COR-L47 (cell line): ENCODE measurements at regions not wholly inside any gene's neighbourhood (a gene's known extent, or its start where the extent isn't known, plus 50 kb on each side); places are given as distances from the start of the nearest gene placed in this dataset.
"Not testable (repeated sequence)": the region's sequence is repeated elsewhere in the genome, so short reads cannot be mapped to it uniquely, and the experiment has no call there.

Experiments
- DNase-seq: peaks from one replicate; lab custom pipeline; 2025; lab: John Stamatoyannopoulos, UW

DNA sequence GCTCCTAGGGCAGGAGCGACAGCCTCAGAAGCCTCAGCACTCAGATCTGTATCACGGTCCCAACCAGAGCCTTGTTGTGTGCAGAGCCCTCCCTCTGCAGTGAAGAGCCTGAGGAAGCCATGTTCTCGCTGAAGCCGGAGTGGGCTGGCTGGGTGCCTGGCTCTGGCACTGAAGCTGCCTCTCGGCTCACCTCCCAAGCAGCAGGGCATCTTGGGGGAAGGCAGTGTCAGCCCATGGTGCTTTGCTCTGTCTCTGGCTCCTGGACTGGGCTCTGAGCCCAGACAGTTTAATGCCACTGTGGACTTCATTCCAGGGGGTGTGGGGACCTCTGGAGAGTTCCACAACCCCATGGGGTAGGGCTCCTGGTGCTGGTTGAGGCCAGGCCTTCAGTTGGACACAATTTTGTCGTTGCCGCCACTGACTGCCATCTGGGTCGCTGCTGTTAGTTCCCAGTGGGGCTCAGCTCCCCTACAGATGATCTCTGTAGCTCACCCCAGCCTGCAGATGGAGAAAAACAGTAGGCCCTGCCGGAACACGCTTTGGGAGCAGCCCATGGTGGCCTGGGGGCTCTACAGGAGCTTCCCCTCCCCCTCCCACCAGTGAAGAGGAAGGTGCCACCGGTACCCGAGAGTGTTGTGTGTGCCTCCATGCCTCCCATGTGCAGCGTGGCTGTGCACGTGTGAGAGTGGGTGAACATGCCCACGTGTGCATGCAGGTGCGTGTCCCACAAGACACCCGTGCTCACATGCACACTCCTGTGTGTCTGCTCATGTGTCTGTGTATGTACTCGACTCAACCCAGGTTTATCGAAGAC is 86.5 kb upstream of the B3GAT1 start:
- peak; percentile 32 for DNase-seq

DNA sequence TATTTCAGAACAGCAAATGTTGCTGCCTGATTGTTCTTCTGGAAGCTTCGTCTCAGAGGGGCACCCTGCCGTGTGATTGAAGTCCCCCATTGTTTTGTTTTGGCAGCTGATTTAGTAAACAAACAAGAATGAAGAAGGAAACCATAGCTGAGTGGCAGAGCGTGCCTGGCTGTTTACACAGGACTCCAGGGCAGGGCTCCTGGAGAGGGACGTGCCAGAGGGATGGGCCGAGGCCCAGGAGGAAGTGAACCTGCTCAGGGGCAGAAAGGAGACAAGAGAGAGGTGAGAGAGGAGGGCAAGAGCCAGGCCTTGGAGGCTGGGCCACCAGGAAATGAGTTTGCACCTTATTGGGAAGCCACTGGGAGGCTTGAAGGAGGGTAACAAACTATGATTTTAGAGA is 85.5 kb upstream of the B3GAT1 start:
- DNase-seq = peak; percentile 71

DNA sequence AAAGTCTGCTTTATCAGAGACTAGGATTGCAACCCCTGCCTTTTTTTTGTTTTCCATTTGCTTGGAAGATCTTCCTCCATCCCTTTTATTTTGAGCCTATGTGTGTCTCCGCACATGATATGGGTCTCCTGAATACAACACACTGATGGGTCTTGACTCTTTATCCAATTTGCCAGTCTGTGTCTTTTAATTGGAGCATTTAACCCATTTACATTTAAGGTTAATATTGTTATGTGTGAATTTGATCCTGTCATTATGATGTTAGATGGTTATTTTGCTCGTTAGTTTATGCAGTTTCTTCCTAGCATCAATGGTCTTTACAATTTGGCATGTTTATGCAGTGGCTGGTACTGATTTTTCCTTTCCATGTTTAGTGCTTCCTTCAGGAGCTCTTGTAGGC is 84.0 kb upstream of the B3GAT1 start:
- DNase-seq = not testable (repeated sequence)

DNA sequence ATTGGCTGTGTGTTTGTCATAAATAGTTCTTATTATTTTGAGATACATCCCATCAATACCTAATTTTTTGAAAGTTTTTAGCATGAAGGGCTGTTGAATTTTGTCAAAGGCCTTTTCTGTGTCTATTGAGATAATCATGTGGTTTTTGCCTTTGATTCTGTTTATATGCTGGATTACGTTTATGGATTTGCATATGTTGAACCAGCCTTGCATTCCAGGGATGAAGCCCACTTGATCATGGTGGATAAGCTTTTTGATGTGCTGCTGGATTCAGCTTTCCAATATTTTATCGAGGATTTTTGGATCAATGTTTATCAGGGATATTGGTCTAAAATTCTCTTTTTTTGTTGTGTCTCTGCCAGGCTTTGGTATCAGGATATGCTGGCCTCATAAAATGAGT is 82.4 kb upstream of the B3GAT1 start:
- DNase-seq = not testable (repeated sequence)

DNA sequence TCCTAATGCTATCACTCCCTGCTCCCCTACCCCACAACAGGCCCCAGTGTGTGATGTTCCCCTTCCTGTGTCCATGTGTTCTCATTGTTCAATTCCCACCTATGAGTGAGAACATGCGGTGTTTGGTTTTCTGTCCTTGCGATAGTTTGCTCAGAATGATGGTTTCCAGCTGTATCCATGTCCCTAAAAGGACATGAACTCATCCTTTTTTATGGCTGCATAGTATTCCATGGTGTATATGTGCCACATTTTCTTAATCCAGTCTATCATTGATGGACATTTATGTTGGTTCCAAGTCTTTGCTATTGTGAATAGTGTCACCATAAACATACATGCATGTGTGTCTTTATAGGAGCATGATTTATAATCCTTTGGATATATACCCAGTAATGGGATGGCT is 80.4 kb upstream of the B3GAT1 start:
- not testable (repeated sequence) for DNase-seq

DNA sequence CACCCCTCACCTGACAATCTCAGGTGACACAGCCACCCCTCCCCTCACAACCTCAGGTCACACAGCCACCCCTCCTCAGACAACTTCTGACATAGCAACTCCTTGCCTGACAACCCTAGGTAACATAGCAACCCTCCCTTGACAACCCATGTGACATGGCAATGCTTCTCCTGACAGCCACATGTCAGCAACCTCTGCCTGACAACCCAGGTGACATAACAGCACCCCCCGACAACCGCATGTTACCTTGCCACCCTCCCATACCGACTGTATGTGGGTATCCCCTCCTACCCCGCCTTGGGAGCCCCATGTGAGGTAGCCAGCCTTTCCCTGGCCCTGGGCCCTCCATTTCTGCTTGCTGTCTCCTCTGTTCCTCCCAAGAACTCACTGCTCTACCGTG is 77.7 kb upstream of the B3GAT1 start:
- no peak for DNase-seq

DNA sequence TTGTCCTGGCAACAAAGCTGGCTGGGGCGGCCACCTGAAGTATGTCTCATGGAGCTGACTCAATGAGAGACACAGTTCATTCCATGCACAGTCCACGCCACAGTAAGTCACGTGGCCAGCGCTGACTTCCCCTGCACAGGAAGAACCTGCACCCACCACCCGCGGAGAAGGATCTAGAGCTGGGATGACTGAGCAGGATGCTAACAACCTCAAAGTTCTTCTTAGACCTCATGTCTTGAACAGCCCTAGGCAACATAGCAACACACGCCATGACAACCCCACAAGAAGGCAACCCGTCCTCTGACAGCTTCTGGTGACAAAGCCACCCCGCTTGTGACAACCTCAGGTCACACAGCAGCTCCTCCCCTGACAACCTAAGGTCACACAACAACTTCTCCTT is 76.9 kb upstream of the B3GAT1 start:
- no peak for DNase-seq

DNA sequence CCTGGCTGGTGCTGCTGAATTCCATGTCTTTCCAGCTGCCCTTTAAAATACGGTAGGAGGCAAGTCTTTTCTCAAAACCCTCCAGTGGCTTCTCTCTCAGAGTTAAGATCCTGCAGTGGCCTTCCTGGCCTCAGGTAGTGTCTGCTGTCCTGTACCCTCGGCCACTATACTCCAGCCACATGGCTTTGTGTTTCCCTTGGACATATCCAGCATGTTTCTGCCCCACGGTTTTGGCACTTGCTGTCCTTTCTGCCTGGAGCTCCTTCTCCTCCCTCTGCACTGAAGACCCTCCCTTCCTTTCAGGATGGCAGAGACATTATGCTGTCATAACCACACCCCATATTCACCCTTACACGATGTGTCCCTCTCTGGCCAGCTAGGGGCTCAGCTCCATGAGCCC is 76.5 kb upstream of the B3GAT1 start:
- DNase-seq = no peak

DNA sequence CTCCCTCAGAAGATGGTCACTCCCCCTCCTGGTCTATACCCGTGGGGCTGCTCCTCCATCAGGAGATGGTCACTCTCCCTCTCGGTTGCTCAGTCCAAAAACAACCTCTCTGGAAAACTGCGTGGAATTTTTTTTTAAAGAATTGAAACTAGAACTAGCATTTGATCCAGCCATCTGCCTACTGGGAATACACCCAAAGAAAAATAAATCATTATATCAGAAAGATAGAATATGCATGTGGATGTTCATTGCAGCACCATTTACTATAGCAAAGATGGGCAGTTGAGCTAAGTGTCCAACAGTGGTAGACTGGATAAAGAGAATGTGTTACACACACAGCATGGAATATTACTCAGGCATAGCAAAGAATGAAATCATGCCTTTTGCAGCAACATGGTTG is 75.7 kb upstream of the B3GAT1 start:
- no peak for DNase-seq

DNA sequence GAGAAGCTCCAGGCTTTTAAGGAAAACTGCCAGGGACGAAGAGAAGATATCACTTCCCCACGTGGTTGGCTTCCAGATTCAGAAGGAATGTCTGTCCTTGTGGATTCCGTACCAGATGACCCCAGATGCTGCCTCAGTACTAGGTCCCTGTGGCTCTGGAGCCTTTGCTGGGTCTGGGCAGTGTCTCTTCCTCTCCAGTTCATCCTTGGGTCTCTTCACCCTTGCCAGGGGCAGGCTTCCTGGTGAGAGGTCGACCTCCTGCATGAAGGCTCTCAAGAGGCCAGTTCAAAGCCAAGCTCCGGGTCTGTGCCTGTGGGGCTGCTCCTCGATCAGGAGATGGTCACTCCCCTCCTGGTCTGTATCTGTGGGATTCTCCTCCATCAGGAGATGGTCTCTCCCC is 74.7 kb upstream of the B3GAT1 start:
- DNase-seq = no peak

DNA sequence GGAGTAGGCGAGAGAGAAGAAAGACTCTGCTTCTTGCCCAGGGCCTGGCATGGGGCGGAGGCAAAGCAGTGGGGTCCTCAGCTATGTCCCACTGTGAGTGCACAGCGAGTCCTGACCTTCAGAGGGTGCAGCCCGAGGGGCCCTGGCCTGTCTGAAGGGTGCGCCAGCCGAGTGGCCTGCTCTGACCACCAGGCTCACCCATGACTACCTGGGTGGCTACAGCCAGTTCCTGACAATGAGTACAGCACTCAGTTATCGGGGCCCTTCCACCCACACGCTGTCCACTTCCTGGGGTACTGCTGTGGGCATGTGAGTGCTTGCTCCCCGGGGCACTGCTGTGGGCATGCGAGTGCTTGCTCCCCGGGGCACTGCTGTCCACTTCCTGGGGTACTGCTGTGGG is 74.1 kb upstream of the B3GAT1 start:
- no peak for DNase-seq

DNA sequence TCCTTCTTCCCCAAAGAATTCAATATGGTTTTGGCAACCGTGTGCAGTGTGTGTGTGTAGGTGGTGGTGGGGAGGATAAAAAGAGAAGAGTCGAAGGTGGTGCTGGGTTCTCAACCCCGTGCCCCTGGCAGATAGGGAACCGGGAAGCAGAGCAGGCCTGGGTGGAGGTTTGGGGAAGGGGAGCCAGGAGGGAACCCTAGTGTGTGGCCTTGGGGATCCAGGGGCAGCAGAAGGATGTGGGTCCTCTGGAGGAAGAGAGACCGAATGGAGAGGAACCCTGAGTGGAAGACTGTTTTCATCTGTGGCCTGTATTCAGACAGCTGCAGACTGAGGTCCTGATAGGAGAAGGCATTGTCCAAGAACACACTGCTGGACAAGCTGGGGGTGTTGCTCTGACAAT is 73.3 kb upstream of the B3GAT1 start:
- DNase-seq = no peak

DNA sequence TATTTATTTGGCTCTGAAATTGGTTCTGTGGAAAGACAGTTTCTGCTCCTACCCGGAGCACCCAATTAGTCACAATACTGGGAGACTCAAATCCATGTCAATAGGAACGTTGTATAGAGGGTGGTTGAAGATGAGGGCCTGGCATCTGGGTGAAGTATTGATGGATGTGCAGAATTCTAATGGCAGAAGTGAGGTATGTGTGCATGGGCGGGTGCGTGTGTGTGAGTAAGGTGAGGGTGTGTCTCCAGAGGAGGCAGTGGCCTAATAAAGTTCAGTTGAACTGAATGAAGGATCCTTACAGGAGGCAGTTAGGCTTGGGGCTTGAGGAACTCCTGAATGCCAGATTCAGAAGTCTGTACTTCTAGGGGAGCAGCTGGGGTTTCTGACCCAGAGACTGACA is 71.8 kb upstream of the B3GAT1 start:
- DNase-seq = no peak

DNA sequence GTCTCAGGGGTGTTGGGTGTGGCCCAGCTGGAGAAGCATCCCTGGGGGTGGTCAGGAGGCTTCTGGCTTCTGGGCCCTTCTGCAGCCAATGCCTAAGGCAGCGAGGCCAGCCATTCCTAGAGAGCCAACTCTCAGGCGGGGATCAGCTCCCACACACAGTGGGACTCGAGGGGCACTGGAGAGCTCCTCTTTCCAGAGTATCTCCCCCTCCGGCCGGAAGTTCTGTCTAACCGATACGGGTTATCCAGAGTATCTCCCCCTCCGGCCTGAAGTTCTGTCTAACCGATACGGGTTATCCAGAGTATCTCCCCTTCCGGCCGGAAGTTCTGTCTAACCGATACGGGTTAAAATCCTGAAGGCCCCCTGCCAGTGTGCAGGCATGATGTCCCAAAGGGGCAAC is 71.2 kb upstream of the B3GAT1 start:
- DNase-seq = no peak

DNA sequence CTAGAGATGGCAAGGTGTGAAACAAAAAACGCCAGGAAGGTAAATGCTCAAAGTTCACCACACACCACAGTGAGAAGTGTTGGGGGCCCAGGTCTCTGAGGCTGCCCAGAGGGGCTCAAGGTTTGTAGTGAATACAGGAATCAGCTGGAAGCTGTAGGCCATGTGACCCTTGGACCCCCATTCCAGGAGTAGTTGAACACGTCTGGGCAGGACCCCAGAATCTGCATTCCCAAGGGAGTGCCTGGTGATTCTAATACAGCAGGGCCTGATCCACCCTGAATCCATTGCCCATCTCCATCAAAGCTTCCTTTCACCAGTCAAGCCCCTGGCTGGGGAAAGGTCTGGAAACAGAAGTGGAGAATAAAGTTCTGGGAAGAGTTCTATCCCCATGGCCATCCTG is 70.8 kb upstream of the B3GAT1 start:
- no peak for DNase-seq

DNA sequence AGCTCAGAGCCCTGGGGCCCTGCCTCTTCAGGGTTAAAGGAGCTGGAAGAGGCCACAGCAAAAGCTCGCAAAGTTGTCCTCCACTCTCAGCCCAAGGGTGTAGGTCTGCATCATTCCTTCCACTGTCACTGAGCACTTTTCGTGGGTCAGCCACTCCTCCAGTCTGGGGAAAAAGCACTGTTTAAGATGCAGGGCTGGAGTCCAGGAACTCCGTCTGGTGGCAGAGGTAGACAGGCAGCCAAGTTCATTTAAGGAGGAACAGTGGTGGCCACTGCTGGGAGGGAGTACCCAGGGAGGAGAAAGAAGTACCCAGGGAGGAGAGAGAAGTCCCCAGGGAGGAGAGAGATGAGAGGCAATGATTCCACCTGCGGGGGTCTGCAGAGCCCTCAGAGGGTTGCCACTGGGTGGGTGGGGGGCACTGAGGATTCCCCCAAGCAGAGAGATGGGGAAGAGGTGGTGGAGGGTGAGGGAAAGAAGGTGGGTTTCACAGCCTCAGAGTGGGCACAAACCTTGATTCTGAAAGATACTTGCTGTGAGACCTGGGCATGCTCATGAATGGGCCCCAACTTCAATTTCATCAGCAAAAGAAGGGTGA is 70.0 kb upstream of the B3GAT1 start:
- no peak for DNase-seq

DNA sequence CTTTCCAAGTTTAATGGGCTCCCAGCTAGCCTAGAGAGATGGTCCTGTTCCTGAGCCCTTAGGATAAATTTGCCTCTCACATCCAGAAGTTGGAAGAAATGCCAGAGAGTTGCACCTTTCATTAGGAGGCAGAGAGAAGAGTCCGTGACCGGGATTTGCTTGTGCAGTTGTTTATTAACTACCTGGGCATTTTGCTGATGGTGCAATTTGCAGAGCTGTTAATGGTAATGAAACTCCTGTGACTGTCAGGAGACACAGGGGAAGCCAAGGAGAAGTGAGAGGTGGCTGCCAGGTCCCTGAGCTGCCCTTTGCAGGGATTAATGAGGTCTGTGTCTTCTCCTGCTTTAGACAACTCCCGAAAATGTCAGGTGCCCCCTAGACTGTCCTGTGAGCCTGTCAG is 69.1 kb upstream of the B3GAT1 start:
- no peak for DNase-seq

DNA sequence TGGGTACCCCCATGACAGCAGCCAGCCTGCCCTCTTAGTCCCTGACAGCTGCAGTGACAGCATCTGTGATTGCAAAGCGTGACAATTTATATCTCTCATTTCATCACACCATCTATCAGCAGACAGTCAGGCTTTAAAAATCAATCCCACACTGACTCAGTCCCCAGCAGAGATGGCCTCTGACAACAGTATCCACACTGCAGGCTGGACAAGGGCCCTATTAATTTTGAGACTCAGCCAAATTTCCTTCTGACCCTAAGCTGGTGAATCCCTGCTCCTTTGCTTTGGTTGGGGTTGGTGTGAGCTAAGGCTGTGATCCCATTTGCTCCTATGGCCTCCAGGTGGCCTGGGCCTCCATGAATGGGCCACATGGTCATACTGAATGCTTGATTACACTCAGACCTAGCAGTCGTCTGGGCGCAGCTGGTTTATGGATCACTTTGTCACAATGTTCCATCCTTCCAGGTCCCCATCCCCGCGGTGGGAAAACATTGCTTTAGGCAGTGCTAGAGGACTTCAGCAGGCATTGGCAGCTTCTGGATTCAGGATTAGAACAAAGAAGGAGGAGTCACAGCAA is 68.2 kb upstream of the B3GAT1 start:
- no peak for DNase-seq

DNA sequence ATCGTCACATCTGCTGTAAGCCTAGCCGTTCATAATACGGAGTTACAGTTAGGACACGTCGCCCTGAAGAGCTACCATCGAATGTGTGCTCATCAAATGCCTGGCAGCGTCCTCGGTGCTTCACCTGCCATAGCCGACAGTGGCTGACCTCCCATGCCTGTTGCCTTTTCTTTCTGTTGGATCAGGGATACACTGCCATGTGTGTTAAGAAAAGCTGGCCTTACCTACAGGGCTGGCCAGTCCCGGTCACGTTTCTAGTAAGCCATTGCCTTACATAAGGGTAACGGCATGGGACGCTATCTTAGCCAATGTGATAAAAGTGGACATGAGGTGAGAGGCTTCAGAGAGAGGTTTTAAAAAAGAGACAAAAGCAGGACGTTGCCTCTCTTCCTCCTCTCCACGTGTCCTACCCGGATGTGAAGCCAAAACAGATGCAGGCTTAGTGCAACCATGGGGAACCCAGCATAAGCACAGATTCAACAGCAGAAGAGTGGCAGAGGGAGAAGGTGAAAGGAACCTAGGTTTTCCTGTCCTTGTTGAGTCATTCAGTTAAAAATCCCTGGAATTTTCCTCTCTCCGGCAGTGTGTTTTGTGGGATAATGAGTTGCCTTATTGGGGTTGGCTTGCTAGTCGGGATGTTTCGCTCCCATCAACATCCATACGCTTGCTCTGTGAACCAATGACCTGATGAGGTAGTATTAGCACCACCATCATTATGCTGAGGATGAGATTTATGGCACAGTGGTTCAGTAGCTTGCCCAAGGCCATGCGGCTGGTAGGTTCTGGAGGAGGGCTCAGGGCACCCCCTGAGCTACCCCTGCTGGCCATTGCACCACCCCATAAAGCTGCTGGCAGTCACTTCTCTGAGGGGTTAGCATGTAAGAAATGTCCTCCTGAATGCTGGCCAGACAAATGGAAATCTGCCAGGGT is 67.4 kb upstream of the B3GAT1 start:
- no peak for DNase-seq

DNA sequence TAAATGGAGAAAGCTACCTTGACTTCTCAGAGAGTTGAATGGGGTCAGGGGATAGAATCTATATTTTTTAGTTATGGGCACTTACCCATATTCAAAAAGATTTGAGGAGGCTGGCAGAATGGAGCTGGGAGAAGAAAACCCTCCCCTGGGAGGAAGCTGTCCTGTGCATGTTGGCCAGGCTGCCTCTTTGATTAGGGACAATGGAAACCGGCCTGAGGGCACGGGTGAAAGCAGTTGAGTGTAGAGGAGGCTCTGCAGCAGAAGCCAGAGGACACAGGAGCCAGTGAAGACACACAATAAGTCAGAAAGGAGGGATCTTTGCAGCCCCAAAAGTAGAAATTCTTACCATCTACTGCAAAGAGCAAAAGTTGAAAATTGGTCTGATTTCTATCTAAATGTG is 66.6 kb upstream of the B3GAT1 start:
- no peak for DNase-seq

DNA sequence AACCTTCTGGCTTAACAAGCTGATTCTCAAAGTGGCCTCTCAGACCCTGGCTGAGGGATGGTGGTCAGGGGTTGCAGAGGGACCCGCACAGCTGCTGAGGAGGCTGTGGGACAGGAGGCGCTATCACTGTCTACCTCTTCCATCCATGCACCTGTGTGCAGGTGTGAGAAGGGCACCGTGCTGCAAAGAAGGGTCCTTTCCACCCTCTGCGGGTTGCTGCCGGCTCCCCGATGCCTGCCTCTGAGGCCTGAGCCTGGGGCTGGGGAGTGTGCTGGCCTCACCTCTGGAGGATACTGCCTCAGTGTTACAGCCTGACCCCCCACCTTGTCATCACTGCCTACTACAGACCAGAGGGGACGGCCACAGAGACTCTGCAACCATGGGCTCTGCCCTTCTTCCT is 66.1 kb upstream of the B3GAT1 start:
- DNase-seq = no peak

DNA sequence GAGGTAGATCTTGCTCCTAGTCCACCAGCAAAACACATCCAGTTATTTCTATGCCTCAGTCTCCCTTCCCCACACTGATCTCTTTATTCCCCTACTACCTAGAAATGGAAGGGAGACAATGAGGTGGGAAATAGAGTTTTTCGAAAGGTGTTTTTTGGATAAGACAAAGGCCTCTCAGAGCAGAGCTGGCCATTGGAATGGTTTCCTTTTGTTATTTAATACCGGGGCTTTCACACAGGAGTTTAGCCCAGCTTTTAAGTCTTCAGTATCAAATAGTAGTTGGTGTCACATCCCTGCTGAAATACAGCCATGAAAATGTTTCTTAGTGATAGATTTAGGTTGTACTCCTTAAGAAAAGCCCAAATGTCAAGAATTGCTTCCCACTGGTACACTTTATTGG is 65.4 kb upstream of the B3GAT1 start:
- DNase-seq = no peak
